ENCODE measurements at regions not wholly inside any gene's neighbourhood (a gene's known extent, or its start where the extent isn't known, plus 50 kb on each side); places are given as distances from the start of the nearest gene placed in this dataset.

DNA sequence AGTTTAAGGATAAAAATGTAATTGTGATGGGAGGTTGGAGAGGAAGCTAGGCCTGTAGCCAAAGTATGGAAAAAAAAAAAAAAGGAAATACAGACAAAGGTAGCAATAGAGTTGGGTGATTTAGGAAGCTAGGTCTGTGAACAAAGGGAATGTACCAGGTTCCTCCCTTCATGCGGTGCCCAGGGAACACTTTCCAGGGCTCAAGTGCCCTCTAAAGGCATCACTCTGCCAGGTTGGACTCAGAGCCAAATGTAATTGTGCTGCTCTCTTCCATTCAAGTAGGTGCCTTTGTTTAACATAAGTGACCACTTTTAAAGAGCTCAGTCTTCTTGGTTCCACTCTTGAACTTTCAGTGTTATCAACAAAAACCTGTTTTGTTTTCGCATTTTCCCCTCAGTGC, 159.7 kb upstream of the AHI1 start:
- TF ChIP-seq, protein P1, sequence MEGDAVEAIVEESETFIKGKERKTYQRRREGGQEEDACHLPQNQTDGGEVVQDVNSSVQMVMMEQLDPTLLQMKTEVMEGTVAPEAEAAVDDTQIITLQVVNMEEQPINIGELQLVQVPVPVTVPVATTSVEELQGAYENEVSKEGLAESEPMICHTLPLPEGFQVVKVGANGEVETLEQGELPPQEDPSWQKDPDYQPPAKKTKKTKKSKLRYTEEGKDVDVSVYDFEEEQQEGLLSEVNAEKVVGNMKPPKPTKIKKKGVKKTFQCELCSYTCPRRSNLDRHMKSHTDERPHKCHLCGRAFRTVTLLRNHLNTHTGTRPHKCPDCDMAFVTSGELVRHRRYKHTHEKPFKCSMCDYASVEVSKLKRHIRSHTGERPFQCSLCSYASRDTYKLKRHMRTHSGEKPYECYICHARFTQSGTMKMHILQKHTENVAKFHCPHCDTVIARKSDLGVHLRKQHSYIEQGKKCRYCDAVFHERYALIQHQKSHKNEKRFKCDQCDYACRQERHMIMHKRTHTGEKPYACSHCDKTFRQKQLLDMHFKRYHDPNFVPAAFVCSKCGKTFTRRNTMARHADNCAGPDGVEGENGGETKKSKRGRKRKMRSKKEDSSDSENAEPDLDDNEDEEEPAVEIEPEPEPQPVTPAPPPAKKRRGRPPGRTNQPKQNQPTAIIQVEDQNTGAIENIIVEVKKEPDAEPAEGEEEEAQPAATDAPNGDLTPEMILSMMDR (IDR thresholded peaks at IDR 0.05; ENCODE audit: low read length), result no peak
- TF ChIP-seq EZH2 (optimal IDR thresholded peaks at IDR 0.05; ENCODE audit: low read depth, low read length) (no peak), EZH2phosphoT487 (IDR thresholded peaks at IDR 0.05; ENCODE audit: low read length) (no peak)
